ENCODE measurements at regions not wholly inside any gene's neighbourhood (a gene's known extent, or its start where the extent isn't known, plus 50 kb on each side); places are given as distances from the start of the nearest gene placed in this dataset.
"Not testable (repeated sequence)": the region's sequence is repeated elsewhere in the genome, so short reads cannot be mapped to it uniquely, and the experiment has no call there.

DNA sequence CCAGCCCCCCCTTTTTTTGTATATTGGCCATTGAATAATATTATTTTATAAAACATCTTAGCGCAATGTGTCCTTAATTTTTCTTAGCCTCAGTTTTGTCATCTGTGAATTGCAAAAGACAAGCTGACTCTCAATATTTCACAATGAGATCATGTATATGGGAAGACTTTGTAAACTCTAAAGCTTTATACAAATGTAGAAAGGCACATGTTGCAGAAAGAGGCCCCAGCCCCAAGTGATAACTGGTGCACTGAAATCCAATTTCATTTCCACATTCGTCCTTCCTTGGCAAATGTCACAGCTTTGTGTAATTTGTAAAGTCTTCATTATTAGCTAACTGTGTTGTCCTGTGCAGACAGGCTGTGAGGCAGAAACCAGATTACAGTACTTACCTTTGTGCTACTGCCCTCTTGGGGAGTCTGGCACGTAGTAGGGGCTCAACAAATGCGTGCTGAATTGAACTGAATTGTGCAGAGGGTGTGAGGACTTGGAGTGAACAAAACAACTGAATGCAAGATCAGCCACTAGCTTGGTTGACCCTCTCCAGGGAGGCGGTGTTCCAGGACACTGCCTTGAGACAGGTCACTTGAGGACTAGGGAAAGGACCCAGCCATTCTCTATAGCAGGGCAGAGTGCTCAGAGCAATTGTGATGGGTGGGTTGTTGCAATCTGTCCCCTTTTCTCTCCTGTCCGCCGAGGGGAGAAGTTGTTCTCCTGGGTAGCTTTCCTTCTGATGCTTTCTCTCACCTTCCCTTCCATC, 74.6 kb downstream of the LMO4 start:
- Mint-ChIP-seq H3K36me3 (ENCODE audit: low read depth) (peaks cover 2% of the 10 kb centered on the region), H3K4me1 (ENCODE audit: low read depth) (peaks cover 17% of the 10 kb centered on the region), H3K27ac (no peak overlapping the region), H3K9me3 (peaks cover 2% of the 10 kb centered on the region), H3K27me3 (peaks cover 10% of the 10 kb centered on the region), H3K4me3 (no peak overlapping the region)
- ChIA-PET POLR2A (interaction anchor here (1.8 kb wide), 1 partner anchor 74 kb away, joined by 7 read pairs; the partner anchor contains the start of gene LMO4), CTCF (interaction anchor here (1.1 to 4.2 kb wide), 5 partner anchors 23 to 109 kb away, joined by 3 to 18 read pairs (median 4); no protein-coding TSS in a partner anchor)
- ATAC-seq (no peak), DNase-seq (no peak)
- intact Hi-C loops (cut with micrococcal nuclease): no loop called here
- TF ChIP-seq, protein P1, sequence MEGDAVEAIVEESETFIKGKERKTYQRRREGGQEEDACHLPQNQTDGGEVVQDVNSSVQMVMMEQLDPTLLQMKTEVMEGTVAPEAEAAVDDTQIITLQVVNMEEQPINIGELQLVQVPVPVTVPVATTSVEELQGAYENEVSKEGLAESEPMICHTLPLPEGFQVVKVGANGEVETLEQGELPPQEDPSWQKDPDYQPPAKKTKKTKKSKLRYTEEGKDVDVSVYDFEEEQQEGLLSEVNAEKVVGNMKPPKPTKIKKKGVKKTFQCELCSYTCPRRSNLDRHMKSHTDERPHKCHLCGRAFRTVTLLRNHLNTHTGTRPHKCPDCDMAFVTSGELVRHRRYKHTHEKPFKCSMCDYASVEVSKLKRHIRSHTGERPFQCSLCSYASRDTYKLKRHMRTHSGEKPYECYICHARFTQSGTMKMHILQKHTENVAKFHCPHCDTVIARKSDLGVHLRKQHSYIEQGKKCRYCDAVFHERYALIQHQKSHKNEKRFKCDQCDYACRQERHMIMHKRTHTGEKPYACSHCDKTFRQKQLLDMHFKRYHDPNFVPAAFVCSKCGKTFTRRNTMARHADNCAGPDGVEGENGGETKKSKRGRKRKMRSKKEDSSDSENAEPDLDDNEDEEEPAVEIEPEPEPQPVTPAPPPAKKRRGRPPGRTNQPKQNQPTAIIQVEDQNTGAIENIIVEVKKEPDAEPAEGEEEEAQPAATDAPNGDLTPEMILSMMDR (IDR thresholded peaks at IDR 0.05): no peak

DNA sequence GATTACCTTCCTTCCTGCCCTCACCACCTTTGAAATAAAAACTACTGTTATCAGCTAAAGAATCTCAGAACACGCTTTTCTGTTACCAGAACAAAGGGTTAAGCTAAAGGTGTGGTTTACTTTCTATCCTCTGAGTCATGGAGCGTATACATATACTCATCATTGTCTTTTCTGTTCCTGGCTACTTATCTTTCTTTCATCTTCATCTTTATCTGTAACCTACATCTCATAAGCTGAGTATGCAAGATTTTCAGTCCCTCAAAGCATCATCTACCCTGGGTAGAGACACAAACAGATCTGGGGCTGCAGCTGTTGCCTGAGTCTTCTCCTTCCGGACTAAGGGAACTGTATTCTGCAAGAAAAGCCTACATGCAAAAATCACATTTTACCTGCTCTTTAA, 75.6 kb downstream of the LMO4 start:
- Mint-ChIP-seq H3K27me3 (peaks cover 10% of the 10 kb centered on the region), H3K4me3 (no peak overlapping the region), H3K36me3 (ENCODE audit: low read depth) (peaks cover 2% of the 10 kb centered on the region), H3K9me3 (peaks cover 2% of the 10 kb centered on the region), H3K4me1 (ENCODE audit: low read depth) (peaks cover 17% of the 10 kb centered on the region), H3K27ac (no peak overlapping the region)
- intact Hi-C loops (cut with micrococcal nuclease): no loop called here
- peak; percentile 94 for ATAC-seq
- POLR2A ChIA-PET: interaction anchor here (1.8 kb wide), 1 partner anchor 76 kb away, joined by 7 read pairs; the partner anchor contains the start of gene LMO4
- DNase-seq: peak; percentile 12
- TF ChIP-seq, protein P1 (IDR thresholded peaks at IDR 0.05): no peak
- CTCF ChIA-PET: interaction anchor here (1.1 to 4.2 kb wide), 4 partner anchors 44 to 110 kb away, joined by 3 to 18 read pairs (median 7); no protein-coding TSS in a partner anchor

DNA sequence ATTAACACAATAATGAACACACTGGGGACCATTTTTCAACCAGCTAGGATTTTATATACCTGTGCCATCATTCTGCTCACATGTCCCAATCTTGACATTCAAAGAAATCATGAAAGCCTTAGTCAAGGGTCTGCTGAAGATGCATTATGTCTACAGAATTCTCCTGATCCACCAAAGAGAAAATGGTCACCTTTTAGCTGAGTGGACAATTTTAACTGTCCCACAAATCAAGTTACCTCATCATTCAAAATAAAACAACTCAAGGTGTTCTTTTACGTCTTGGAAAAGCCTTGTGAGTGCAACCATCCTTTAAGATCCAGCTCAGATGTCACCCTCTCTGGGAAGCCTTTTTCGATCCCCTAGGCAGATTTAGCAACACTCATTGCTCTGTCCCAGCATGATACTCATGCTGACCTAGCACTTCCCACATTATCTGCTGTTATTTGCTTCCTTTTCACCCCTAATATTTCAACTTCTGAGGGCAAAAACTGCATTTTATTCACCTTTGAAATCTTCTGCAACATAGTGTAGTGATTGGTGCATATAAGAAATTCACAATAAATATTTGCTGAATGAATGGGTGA, 80.1 kb downstream of the LMO4 start:
- H3K27ac Mint-ChIP-seq: no peak overlapping the region

DNA sequence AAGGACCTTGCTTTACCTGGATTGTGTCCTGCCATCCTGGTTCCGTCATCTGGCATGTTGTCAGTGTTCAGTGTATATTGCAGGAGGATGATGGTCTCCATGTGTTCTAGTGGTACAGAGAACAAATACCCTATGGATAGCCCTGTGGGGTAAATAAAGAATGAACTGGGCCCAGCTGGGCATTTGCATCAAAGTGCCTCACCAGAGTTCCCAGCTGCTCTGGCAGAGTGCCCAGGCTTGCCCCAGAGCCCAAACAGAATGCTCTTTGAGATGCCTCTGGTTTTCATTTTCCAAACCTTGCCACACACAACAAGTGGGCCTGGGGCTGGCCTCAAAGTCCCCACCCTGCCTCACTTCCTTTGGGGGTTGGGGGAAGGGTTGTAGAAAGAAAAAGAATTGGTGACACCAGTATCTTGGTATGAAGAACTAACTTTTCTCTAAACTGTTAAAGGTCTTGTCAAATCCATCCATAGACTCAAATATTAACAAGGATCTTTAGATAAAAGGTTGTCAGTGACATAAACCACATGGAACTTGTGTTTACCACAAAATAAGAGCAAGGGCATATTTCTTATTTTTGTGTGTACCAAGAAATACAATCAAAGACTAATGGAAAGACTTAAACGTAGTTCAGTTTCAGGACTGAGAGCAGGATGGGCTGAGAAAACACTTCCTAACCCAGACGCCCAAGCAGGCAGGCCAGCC, 82.2 kb downstream of the LMO4 start:
- POLR2A ChIA-PET: no interaction called here
- DNase-seq: no peak
- Mint-ChIP-seq H3K36me3 (ENCODE audit: low read depth) (no peaks in the 10 kb centered on the region), H3K4me3 (no peak overlapping the region), H3K27ac (no peak overlapping the region), H3K27me3 (no peaks in the 10 kb centered on the region), H3K9me3 (no peaks in the 10 kb centered on the region), H3K4me1 (ENCODE audit: low read depth) (no peaks in the 10 kb centered on the region)
- ATAC-seq: no peak
- TF ChIP-seq, protein P1 (IDR thresholded peaks at IDR 0.05): no peak
- intact Hi-C loops (cut with micrococcal nuclease): no loop called here
- CTCF ChIA-PET: interaction anchor here (1.3 to 1.4 kb wide), 2 partner anchors 85 to 118 kb away, joined by 4 read pairs; no protein-coding TSS in a partner anchor

More for the DNA sequence above, 80.1 kb downstream of the LMO4 start:
- POLR2A ChIA-PET: no interaction called here
- intact Hi-C loops (cut with micrococcal nuclease): no loop called here
- H3K27me3 Mint-ChIP-seq: peaks cover 5% of the 10 kb centered on the region
- DNase-seq (no peak), ATAC-seq (no peak)
- H3K4me1 Mint-ChIP-seq (ENCODE audit: low read depth): peaks cover 16% of the 10 kb centered on the region
- TF ChIP-seq, protein P1 (IDR thresholded peaks at IDR 0.05): no peak
- CTCF ChIA-PET: no interaction called here
- peaks cover 2% of the 10 kb centered on the region for H3K9me3 Mint-ChIP-seq
- H3K4me3 Mint-ChIP-seq: no peak overlapping the region
- peaks cover 2% of the 10 kb centered on the region for H3K36me3 Mint-ChIP-seq (ENCODE audit: low read depth)

DNA sequence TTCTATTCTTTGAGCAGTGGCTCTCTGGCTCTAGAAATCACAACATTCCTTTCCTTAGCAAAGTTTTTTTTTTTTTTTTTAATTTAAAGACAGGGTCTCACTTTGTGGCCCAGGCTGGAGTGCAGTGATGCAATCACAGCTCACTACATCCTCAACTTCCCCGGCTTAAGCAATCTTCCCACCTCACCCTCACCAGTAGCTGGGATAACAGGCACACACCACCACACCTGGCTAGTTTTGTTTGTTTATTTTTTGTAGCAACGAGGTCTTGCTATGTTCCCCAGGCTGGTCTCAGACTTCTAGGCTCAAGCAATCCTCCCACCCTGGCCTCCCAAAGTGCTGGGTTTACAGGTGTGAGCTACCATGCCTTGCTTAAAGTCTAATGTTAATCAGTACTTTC, 85.2 kb downstream of the LMO4 start:
- not testable (repeated sequence) for H3K4me1 Mint-ChIP-seq (ENCODE audit: low read depth)

More for the DNA sequence above, 85.2 kb downstream of the LMO4 start:
- H3K27me3 Mint-ChIP-seq; intact Hi-C loops (cut with micrococcal nuclease); POLR2A ChIA-PET; CTCF ChIA-PET; H3K9me3 Mint-ChIP-seq; H3K36me3 Mint-ChIP-seq (ENCODE audit: low read depth); ATAC-seq; H3K27ac Mint-ChIP-seq; DNase-seq; H3K4me3 Mint-ChIP-seq: not testable (repeated sequence)

All from activated CD8-positive, alpha-beta T cell treated with anti-CD3 and anti-CD28 coated beads for 36 hours (primary cell).